ENCODE measurements at regions not wholly inside any gene's neighbourhood (a gene's known extent, or its start where the extent isn't known, plus 50 kb on each side); places are given as distances from the start of the nearest gene placed in this dataset.
"Not testable (repeated sequence)": the region's sequence is repeated elsewhere in the genome, so short reads cannot be mapped to it uniquely, and the experiment has no call there.

GRCh38 chr2:212766921-212767320 lies 228.3 kb upstream of the ERBB4 start:
- no peak for DNase-seq

- DNase-seq: no peak
These were observed 214.2 kb upstream of the ERBB4 start for GRCh38 chr2:212752730-212753351.

- DNase-seq: no peak
These were observed 206.8 kb upstream of the ERBB4 start for GRCh38 chr2:212745359-212745758.

- DNase-seq: no peak
These were observed 199.0 kb upstream of the ERBB4 start for GRCh38 chr2:212737392-212738172.

- no peak for DNase-seq
These were observed 197.8 kb upstream of the ERBB4 start for GRCh38 chr2:212736385-212736726.

GRCh38 chr2:212733273-212733672 lies 194.7 kb upstream of the ERBB4 start:
- DNase-seq: no peak

- no peak for DNase-seq
These were observed 194.3 kb upstream of the ERBB4 start for GRCh38 chr2:212732860-212733259.

GRCh38 chr2:212730994-212731393 lies 192.4 kb upstream of the ERBB4 start:
- DNase-seq: no peak

- DNase-seq: no peak
These were observed 190.1 kb upstream of the ERBB4 start for GRCh38 chr2:212728717-212729116.

- DNase-seq: no peak
These were observed 189.1 kb upstream of the ERBB4 start for GRCh38 chr2:212727751-212728150.

- DNase-seq: no peak
These were observed 187.8 kb upstream of the ERBB4 start for GRCh38 chr2:212726403-212726802.

GRCh38 chr2:212725180-212725579 lies 186.6 kb upstream of the ERBB4 start:
- no peak for DNase-seq

- DNase-seq: no peak
These were observed 184.6 kb upstream of the ERBB4 start for GRCh38 chr2:212723226-212723625.

GRCh38 chr2:212722046-212722445 lies 183.4 kb upstream of the ERBB4 start:
- no peak for DNase-seq

GRCh38 chr2:212721026-212721451 lies 182.4 kb upstream of the ERBB4 start:
- no peak for DNase-seq

- not testable (repeated sequence) for DNase-seq
These were observed 176.8 kb upstream of the ERBB4 start for GRCh38 chr2:212715411-212715810.

- no peak for DNase-seq
These were observed 175.1 kb upstream of the ERBB4 start for GRCh38 chr2:212713681-212714080.

GRCh38 chr2:212712991-212713390 lies 174.4 kb upstream of the ERBB4 start:
- no peak for DNase-seq

GRCh38 chr2:212712466-212712865 lies 173.9 kb upstream of the ERBB4 start:
- DNase-seq: no peak

- no peak for DNase-seq
These were observed 173.3 kb upstream of the ERBB4 start for GRCh38 chr2:212711856-212712255.

- no peak for DNase-seq
These were observed 170.7 kb upstream of the ERBB4 start for GRCh38 chr2:212709280-212709679.

- DNase-seq: no peak
These were observed 169.8 kb upstream of the ERBB4 start for GRCh38 chr2:212708355-212708754.

- DNase-seq: no peak
These were observed 156.8 kb upstream of the ERBB4 start for GRCh38 chr2:212695426-212695825.

GRCh38 chr2:212694398-212694797 lies 155.8 kb upstream of the ERBB4 start:
- no peak for DNase-seq
